Activated T-cell treated with anti-CD3 and anti-CD28 coated beads, Interleukin-2, amount 50 U/mL, for 72 hours (primary cell): ENCODE measurements at regions not wholly inside any gene's neighbourhood (a gene's known extent, or its start where the extent isn't known, plus 50 kb on each side); places are given as distances from the start of the nearest gene placed in this dataset.
"Not testable (repeated sequence)": the region's sequence is repeated elsewhere in the genome, so short reads cannot be mapped to it uniquely, and the experiment has no call there.

Experiments
- ATAC-seq, 2 donors: fragments of 150-1000 bp; cut with Tn5 transposase; replicated peaks in 1 of 2; 2 replicates each; pipeline ENCODE4 v1.10.0; 2021; ENCODE audit warnings: moderate library complexity in 2 of 2, mild to moderate bottlenecking in 1 of 2
- DNase-seq, 2 donors: peaks; one replicate each; pipeline ENCODE4 v3.0.0; 2021 to 2022; ENCODE audit warnings: mixed read lengths in 1 of 2
- H3K27ac Mint-ChIP-seq: one replicate; pipeline ENCODE4 v1.8.0; 2022; ENCODE audit warnings: mild to moderate bottlenecking, moderate library complexity, mixed read lengths
- H3K27me3 Mint-ChIP-seq: one replicate; pipeline ENCODE4 v1.8.0; 2022; ENCODE audit warnings: low read depth, mixed read lengths
- H3K36me3 Mint-ChIP-seq, 2 donors: one replicate each; pipeline ENCODE4 v1.8.0; 2022; ENCODE audit warnings: mixed read lengths in 2 of 2, mild to moderate bottlenecking in 1 of 2; ENCODE audit not compliant: insufficient read depth in 2 of 2
- H3K4me1 Mint-ChIP-seq: one replicate; pipeline ENCODE4 v1.8.0; 2022; ENCODE audit warnings: low read depth, mixed read lengths
- H3K4me3 Mint-ChIP-seq, 2 donors: one replicate each; pipeline ENCODE4 v1.8.0; 2022; ENCODE audit warnings: mild to moderate bottlenecking in 2 of 2, mixed read lengths in 2 of 2, moderate library complexity in 2 of 2
- H3K9me3 Mint-ChIP-seq, 2 donors: one replicate each; pipeline ENCODE4 v1.8.0; 2022; ENCODE audit warnings: mixed read lengths in 2 of 2

DNA sequence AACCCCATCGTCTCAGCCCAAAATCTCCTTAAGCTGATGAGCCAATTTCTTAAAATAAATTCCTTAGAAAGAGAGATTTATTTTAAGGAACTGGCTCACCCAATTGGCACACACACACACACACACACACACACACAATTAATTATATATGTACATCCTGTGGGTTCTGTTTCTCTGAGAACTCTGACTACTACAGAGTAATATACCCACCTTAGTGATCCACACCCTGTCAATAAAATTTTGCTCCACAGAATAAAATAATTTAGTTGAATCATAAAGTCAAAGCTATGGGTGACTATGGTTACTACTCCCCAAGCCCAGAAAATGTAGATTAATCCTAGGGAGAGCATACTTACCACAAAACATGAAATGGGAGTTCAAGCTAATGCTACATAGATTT, 131.0 kb downstream of the DMAC1 start:
- Mint-ChIP-seq H3K27me3 (no peaks in the 10 kb centered on the region), H3K27ac (no peak overlapping the region), H3K4me3 (no peak overlapping the region), H3K4me1 (no peaks in the 10 kb centered on the region), H3K9me3 (no peaks in the 10 kb centered on the region), H3K36me3 (no peaks in the 10 kb centered on the region)
- no peak for DNase-seq
- no peak for ATAC-seq

DNA sequence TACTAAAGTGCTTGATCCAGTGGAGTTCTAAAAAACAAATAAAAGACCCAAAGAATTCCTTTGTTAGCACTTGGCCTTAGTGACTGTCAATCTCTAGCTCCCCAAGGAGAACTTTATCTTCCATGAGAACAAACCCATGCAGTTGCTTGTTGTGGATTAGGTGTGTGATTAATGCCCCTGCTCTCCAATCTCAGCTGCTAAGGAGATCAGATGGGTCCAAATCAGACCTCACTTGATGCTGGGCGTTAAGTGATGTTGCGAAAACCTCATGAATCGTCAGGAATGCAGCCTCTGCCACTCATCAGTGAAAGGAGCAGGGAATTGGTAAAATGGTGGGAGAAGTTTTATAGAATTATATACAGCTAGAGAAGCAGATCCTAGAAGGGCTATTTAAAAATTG, 133.7 kb downstream of the DMAC1 start:
- DNase-seq (no peak), ATAC-seq (no peak)
- Mint-ChIP-seq H3K27me3 (no peaks in the 10 kb centered on the region), H3K36me3 (no peaks in the 10 kb centered on the region), H3K4me3 (no peak overlapping the region), H3K4me1 (no peaks in the 10 kb centered on the region), H3K27ac (no peak overlapping the region), H3K9me3 (no peaks in the 10 kb centered on the region)

DNA sequence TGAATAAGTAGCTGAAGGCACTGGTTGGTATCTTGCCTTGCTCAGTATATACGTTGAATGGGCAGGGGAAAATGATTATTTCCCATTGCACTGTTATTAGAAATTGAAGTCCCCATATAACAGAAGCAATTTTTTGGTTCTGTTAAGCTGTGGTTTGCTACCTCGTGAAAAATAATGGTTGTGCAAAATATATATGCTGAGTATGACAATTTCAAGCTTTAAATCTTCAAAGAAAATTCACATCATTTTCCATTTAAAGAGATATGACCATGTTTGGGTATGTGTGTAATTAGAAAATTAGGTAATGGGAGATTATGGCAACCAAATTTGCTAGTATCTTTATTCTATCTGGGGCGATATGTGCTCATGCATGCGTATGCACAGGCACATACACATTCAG, 139.8 kb downstream of the DMAC1 start:
- Mint-ChIP-seq H3K4me3 (no peak overlapping the region), H3K36me3 (peaks cover 0 to 3% of the 10 kb centered on the region in 2 donors), H3K27ac (no peak overlapping the region), H3K4me1 (no peaks in the 10 kb centered on the region), H3K27me3 (no peaks in the 10 kb centered on the region), H3K9me3 (no peaks in the 10 kb centered on the region)
- DNase-seq (no peak), ATAC-seq (no peak)

GRCh38 chr9:7656636-7657035, 142.9 kb downstream of the DMAC1 start:
- H3K4me1 Mint-ChIP-seq, result peaks cover 7% of the 10 kb centered on the region
- DNase-seq (no peak), ATAC-seq (no peak)
- no peaks in the 10 kb centered on the region for H3K9me3 Mint-ChIP-seq
- no peak overlapping the region for H3K27ac Mint-ChIP-seq
- H3K36me3 Mint-ChIP-seq, result peaks cover 0 to 3% of the 10 kb centered on the region in 2 donors
- no peak overlapping the region for H3K4me3 Mint-ChIP-seq
- no peaks in the 10 kb centered on the region for H3K27me3 Mint-ChIP-seq

DNA sequence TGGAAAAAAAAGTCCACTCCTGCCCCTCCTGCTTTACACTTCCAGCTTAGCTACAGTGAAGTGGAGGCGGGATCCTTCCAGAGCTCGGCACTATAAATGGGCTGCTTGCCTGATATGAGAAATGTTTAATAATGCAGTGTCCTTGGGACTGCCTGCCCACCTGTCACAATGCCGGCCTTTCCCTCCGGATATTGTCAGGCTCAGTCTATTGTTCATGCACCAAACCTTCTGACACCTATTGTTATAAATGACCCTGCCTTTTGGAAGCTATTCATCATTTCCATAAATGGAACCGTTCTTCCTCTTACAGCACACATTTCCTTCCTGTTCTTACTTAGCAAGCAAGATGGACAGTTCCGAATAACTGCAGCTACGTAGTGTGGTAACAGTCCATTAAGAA, 146.3 kb downstream of the DMAC1 start:
- Mint-ChIP-seq H3K4me1 (peaks cover 7% of the 10 kb centered on the region), H3K9me3 (no peaks in the 10 kb centered on the region), H3K27ac (no peak overlapping the region), H3K27me3 (no peaks in the 10 kb centered on the region), H3K36me3 (peaks cover 0 to 3% of the 10 kb centered on the region in 2 donors), H3K4me3 (no peak overlapping the region)
- DNase-seq (no peak), ATAC-seq (no peak)

DNA sequence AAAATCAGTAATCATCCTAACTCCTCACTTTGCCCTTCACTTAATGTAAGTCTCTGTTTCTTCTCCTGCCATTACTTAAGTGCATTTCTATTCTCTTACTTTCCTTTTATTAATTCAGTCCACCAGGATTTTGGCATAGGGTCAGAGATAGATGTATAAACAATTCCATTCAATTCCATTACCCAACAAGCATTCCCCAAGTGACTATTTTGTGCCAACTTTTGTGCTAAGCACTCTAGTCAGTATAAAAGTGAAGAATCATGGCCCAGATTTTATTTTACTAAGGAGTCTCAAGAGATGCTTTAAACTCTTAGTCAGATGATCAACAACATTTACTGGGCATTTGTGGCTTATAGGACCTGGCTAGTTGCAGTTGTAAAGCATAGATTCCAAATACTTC, 159.3 kb downstream of the DMAC1 start:
- H3K27me3 Mint-ChIP-seq, result no peaks in the 10 kb centered on the region
- H3K9me3 Mint-ChIP-seq, result peaks cover 6% of the 10 kb centered on the region in 2 donors
- no peaks in the 10 kb centered on the region for H3K36me3 Mint-ChIP-seq
- no peak for ATAC-seq
- H3K4me1 Mint-ChIP-seq, result no peaks in the 10 kb centered on the region
- no peak overlapping the region for H3K27ac Mint-ChIP-seq
- DNase-seq, result no peak
- H3K4me3 Mint-ChIP-seq, result no peak overlapping the region

GRCh38 chr9:7639471-7639870, 160.1 kb downstream of the DMAC1 start:
- Mint-ChIP-seq H3K36me3 (no peaks in the 10 kb centered on the region), H3K4me1 (no peaks in the 10 kb centered on the region), H3K9me3 (peaks cover 2 to 3% of the 10 kb centered on the region in 2 donors), H3K27ac (no peak overlapping the region), H3K27me3 (no peaks in the 10 kb centered on the region), H3K4me3 (no peak overlapping the region)
- ATAC-seq, result no peak
- no peak for DNase-seq

- ATAC-seq (no peak), DNase-seq (no peak)
- H3K4me1 Mint-ChIP-seq, result no peaks in the 10 kb centered on the region
- no peaks in the 10 kb centered on the region for H3K27me3 Mint-ChIP-seq
- no peak overlapping the region for H3K27ac Mint-ChIP-seq
- H3K36me3 Mint-ChIP-seq, result no peaks in the 10 kb centered on the region
- H3K4me3 Mint-ChIP-seq, result no peak overlapping the region
- no peaks in the 10 kb centered on the region for H3K9me3 Mint-ChIP-seq
These were observed 162.6 kb downstream of the DMAC1 start for GRCh38 chr9:7636838-7637467.

- Mint-ChIP-seq H3K27ac (no peak overlapping the region), H3K36me3 (no peaks in the 10 kb centered on the region), H3K4me3 (no peak overlapping the region), H3K4me1 (no peaks in the 10 kb centered on the region), H3K9me3 (no peaks in the 10 kb centered on the region), H3K27me3 (no peaks in the 10 kb centered on the region)
- no peak for ATAC-seq
- DNase-seq, result no peak
These were observed 163.3 kb downstream of the DMAC1 start for GRCh38 chr9:7636309-7636708.

GRCh38 chr9:7626571-7627029, 173.0 kb downstream of the DMAC1 start:
- peaks cover 8 to 14% of the 10 kb centered on the region in 2 donors for H3K36me3 Mint-ChIP-seq
- peak overlapping the region; percentile 15 for H3K27ac Mint-ChIP-seq
- peak; percentile 13 to 49 for ATAC-seq
- H3K4me3 Mint-ChIP-seq, result peak overlapping the region; percentile 54 to 56
- H3K4me1 Mint-ChIP-seq, H3K27me3 Mint-ChIP-seq: not testable (repeated sequence)
- DNase-seq, result peak; percentile 30 to 31
- peaks cover 15 to 20% of the 10 kb centered on the region in 2 donors for H3K9me3 Mint-ChIP-seq

GRCh38 chr9:7622481-7622880, 177.1 kb downstream of the DMAC1 start:
- no peak overlapping the region for H3K27ac Mint-ChIP-seq
- H3K4me1 Mint-ChIP-seq, result peaks cover 9% of the 10 kb centered on the region
- ATAC-seq, result no peak
- H3K9me3 Mint-ChIP-seq, result peaks cover 3 to 6% of the 10 kb centered on the region in 2 donors
- DNase-seq, result no peak
- H3K36me3 Mint-ChIP-seq, result peaks cover 3 to 4% of the 10 kb centered on the region in 2 donors
- no peak overlapping the region for H3K4me3 Mint-ChIP-seq
- H3K27me3 Mint-ChIP-seq, result no peaks in the 10 kb centered on the region

DNA sequence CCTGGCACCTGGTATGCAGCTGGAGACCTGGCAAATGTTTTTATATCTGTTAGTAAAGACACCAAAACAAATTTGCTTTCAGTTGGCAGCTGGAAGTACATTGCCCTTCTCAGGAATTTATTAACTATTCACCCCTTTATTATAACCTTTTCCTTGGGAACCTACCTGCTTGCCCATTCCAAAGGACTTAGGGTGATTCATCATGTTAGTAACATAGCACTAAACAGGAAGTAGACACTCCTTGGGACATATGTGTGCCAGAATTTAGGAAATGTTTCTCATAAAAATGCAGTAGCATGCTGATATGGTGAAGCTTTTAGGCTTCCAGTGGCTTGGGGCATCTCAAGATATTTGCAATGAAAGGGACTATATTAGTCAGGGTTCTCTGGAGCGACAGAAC, 184.2 kb downstream of the DMAC1 start:
- ATAC-seq, result no peak
- peaks cover 12% of the 10 kb centered on the region for H3K4me1 Mint-ChIP-seq
- H3K27me3 Mint-ChIP-seq, result no peaks in the 10 kb centered on the region
- no peaks in the 10 kb centered on the region for H3K36me3 Mint-ChIP-seq
- H3K4me3 Mint-ChIP-seq, result no peak overlapping the region
- no peak for DNase-seq
- no peak overlapping the region for H3K27ac Mint-ChIP-seq
- peaks cover 0 to 2% of the 10 kb centered on the region in 2 donors for H3K9me3 Mint-ChIP-seq

- Mint-ChIP-seq H3K36me3 (no peaks in the 10 kb centered on the region), H3K27ac (peak overlapping the region; percentile 9), H3K4me3 (peak overlapping the region; percentile 23 to 51), H3K9me3 (peaks cover 0 to 2% of the 10 kb centered on the region in 2 donors), H3K4me1 (peaks cover 12% of the 10 kb centered on the region), H3K27me3 (no peaks in the 10 kb centered on the region)
- DNase-seq, result no peak
- ATAC-seq, result peak; percentile 40 to 69
These were observed 185.6 kb downstream of the DMAC1 start for GRCh38 chr9:7613931-7614330.

DNA sequence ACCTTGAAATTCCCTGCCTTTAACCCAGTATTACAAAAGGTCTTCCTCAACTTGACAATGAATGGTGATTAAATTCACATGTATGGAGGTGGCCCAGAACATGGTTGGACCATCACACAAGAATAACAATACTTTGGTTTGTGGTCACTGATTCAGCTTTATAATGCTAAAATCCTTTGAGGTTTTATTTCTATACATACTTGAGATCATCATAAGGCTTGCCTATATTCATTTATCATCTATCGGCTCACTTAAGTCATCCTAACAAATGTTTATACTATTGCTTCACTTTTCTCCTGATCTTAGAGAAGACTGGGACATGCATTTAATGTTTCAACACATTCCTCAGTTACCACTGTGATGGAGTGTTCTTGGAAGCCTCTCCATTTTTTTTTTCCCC, 191.3 kb downstream of the DMAC1 start:
- DNase-seq, result no peak
- Mint-ChIP-seq H3K4me1 (peaks cover under 1% of the 10 kb centered on the region), H3K4me3 (no peak overlapping the region), H3K9me3 (peaks cover 0 to 2% of the 10 kb centered on the region in 2 donors), H3K36me3 (no peaks in the 10 kb centered on the region), H3K27me3 (no peaks in the 10 kb centered on the region), H3K27ac (no peak overlapping the region)
- no peak for ATAC-seq
